ENCODE measurements at regions not wholly inside any gene's neighbourhood (a gene's known extent, or its start where the extent isn't known, plus 50 kb on each side); places are given as distances from the start of the nearest gene placed in this dataset.

DNA sequence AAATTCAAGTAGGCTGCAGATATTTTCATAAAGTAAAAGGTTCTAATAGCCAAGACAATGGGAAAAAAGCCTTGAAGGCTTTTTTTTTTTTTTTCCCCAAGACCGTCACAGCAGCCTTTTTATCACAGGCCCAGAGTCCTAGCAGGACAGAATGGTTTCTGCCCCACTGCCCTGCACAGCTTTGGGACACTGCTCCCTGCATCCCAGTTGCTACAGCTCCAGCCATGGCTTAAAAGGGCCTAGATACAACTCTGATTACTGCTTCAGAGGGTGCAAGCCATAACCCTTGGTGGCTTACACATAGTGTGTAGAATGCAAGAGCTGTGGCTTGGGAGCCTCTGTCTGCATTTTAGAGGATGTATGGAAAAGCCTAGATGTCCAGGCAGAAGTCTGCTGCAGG lies 1362.8 kb downstream of the SLITRK5 start:
- Histone ChIP-seq H3K79me2 (ENCODE audit: insufficient read depth, low read length) (no peaks in the 10 kb centered on the region), H3F3A (ENCODE audit: insufficient read depth) (no peaks in the 10 kb centered on the region), H3K36me3 (ENCODE audit: low read length) (no peaks in the 10 kb centered on the region), H3K27ac (ENCODE audit: low read depth, low read length) (no peak overlapping the region), H3K27me3 (ENCODE audit: low read length) (no peaks in the 10 kb centered on the region), H2AFZ (ENCODE audit: low read depth, low read length, severe bottlenecking) (no peak overlapping the region), H3K4me2 (ENCODE audit: low read depth, low read length, poor library complexity, severe bottlenecking) (no peak overlapping the region), H3K9ac (ENCODE audit: low read length) (no peak overlapping the region), H3K9me3 (ENCODE audit: insufficient read depth, low read length) (no peaks in the 10 kb centered on the region; the same call in 1 of the 2 replicates), H4K20me1 (ENCODE audit: low read depth, low read length) (no peaks in the 10 kb centered on the region), H3K9me2 (replicated peaks; ENCODE audit: insufficient read depth, low read length) (no peaks in the 10 kb centered on the region), H3K4me3 (ENCODE audit: insufficient read depth, low read length, poor library complexity, severe bottlenecking) (no peak overlapping the region)
- no peak for TF ChIP-seq EZH2phosphoT487 (conservative IDR thresholded peaks at IDR 0.05; ENCODE audit: low read length)
- no peak for TF ChIP-seq CTCF (IDR thresholded peaks at IDR 0.05; ENCODE audit: insufficient read depth, low read length, poor library complexity, severe bottlenecking)

GRCh38 chr13:89052699-89053098 lies 1381.5 kb downstream of the SLITRK5 start:
- H3K4me2 ChIP-seq (ENCODE audit: low read depth, low read length, poor library complexity, severe bottlenecking), result no peak overlapping the region
- H3F3A ChIP-seq (ENCODE audit: insufficient read depth), result no peaks in the 10 kb centered on the region
- no peaks in the 10 kb centered on the region for H4K20me1 ChIP-seq (ENCODE audit: low read depth, low read length)
- H2AFZ ChIP-seq (ENCODE audit: low read depth, low read length, severe bottlenecking), result no peak overlapping the region
- no peak overlapping the region for H3K27ac ChIP-seq (ENCODE audit: low read depth, low read length)
- H3K79me2 ChIP-seq (ENCODE audit: insufficient read depth, low read length), result no peaks in the 10 kb centered on the region
- H3K27me3 ChIP-seq (ENCODE audit: low read length), result no peaks in the 10 kb centered on the region
- no peaks in the 10 kb centered on the region for H3K9me2 ChIP-seq (replicated peaks; ENCODE audit: insufficient read depth, low read length)
- H3K9ac ChIP-seq (ENCODE audit: low read length), result no peak overlapping the region
- TF ChIP-seq EZH2phosphoT487 (conservative IDR thresholded peaks at IDR 0.05; ENCODE audit: low read length), result no peak
- TF ChIP-seq CTCF (IDR thresholded peaks at IDR 0.05; ENCODE audit: insufficient read depth, low read length, poor library complexity, severe bottlenecking), result no peak
- H3K9me3 ChIP-seq (ENCODE audit: insufficient read depth, low read length), result no peaks in the 10 kb centered on the region
- H3K36me3 ChIP-seq (ENCODE audit: low read length), result no peaks in the 10 kb centered on the region
- no peak overlapping the region for H3K4me3 ChIP-seq (ENCODE audit: insufficient read depth, low read length, poor library complexity, severe bottlenecking)

GRCh38 chr13:89053418-89053817 lies 1382.2 kb downstream of the SLITRK5 start:
- H3K27me3 ChIP-seq (ENCODE audit: low read length), result no peaks in the 10 kb centered on the region

More at GRCh38 chr13:89053418-89053817, 1382.2 kb downstream of the SLITRK5 start:
- no peaks in the 10 kb centered on the region for H3K9me2 ChIP-seq (replicated peaks; ENCODE audit: insufficient read depth, low read length)
- no peaks in the 10 kb centered on the region for H3F3A ChIP-seq (ENCODE audit: insufficient read depth)
- H2AFZ ChIP-seq (ENCODE audit: low read depth, low read length, severe bottlenecking), result no peak overlapping the region
- no peak for TF ChIP-seq EZH2phosphoT487 (conservative IDR thresholded peaks at IDR 0.05; ENCODE audit: low read length)
- TF ChIP-seq CTCF (IDR thresholded peaks at IDR 0.05; ENCODE audit: insufficient read depth, low read length, poor library complexity, severe bottlenecking), result no peak
- no peak overlapping the region for H3K4me3 ChIP-seq (ENCODE audit: insufficient read depth, low read length, poor library complexity, severe bottlenecking)
- no peak overlapping the region for H3K27ac ChIP-seq (ENCODE audit: low read depth, low read length)
- H4K20me1 ChIP-seq (ENCODE audit: low read depth, low read length), result no peaks in the 10 kb centered on the region
- no peak overlapping the region for H3K4me2 ChIP-seq (ENCODE audit: low read depth, low read length, poor library complexity, severe bottlenecking)
- H3K9ac ChIP-seq (ENCODE audit: low read length), result no peak overlapping the region
- no peaks in the 10 kb centered on the region for H3K79me2 ChIP-seq (ENCODE audit: insufficient read depth, low read length)
- no peaks in the 10 kb centered on the region for H3K36me3 ChIP-seq (ENCODE audit: low read length)
- no peaks in the 10 kb centered on the region for H3K9me3 ChIP-seq (ENCODE audit: insufficient read depth, low read length)
